Bronchial epithelial cell (primary cell): ENCODE measurements at regions not wholly inside any gene's neighbourhood (a gene's known extent, or its start where the extent isn't known, plus 50 kb on each side); places are given as distances from the start of the nearest gene placed in this dataset.
"Not testable (repeated sequence)": the region's sequence is repeated elsewhere in the genome, so short reads cannot be mapped to it uniquely, and the experiment has no call there.

Experiments
- DNase-seq: peaks from one replicate; pipeline ENCODE4 v3.0.0-alpha.2; 2010; ENCODE audit warnings: low read depth
- FAIRE-seq: peaks from 2 replicates; lab custom pipeline; 2011; peaks lifted over from hg19 to GRCh38; lab: Jason Lieb, UNC
- H3K27me3 ChIP-seq: 2 replicates; pipeline ENCODE4 v1.5.1; 2011; ENCODE audit warnings: low read length; ENCODE audit not compliant: control insufficient read depth, insufficient read depth
- H3K36me3 ChIP-seq: 2 replicates; pipeline ENCODE4 v1.5.1; 2011; ENCODE audit warnings: low read length; ENCODE audit not compliant: control insufficient read depth, insufficient read depth
- H3K4me3 ChIP-seq: 2 replicates; pipeline ENCODE4 v1.5.1; 2011; ENCODE audit warnings: mild to moderate bottlenecking, low read depth, low read length, control low read depth
- TF ChIP-seq, protein P1 (sequence below): IDR thresholded peaks from 2 replicates; pipeline ENCODE4 v1.5.1; 2011; ENCODE audit warnings: mild to moderate bottlenecking, moderate library complexity, low read length, control low read depth, inconsistent platforms; ENCODE audit not compliant: insufficient read depth, severe bottlenecking

GRCh38 chr6:103356531-103356930 lies 1503.2 kb downstream of the HACE1 start:
- no peak for DNase-seq
- Histone ChIP-seq H3K36me3 (no peaks in the 10 kb centered on the region), H3K27me3 (no peaks in the 10 kb centered on the region), H3K4me3 (no peak overlapping the region)
- FAIRE-seq: no peak
- TF ChIP-seq, protein P1, sequence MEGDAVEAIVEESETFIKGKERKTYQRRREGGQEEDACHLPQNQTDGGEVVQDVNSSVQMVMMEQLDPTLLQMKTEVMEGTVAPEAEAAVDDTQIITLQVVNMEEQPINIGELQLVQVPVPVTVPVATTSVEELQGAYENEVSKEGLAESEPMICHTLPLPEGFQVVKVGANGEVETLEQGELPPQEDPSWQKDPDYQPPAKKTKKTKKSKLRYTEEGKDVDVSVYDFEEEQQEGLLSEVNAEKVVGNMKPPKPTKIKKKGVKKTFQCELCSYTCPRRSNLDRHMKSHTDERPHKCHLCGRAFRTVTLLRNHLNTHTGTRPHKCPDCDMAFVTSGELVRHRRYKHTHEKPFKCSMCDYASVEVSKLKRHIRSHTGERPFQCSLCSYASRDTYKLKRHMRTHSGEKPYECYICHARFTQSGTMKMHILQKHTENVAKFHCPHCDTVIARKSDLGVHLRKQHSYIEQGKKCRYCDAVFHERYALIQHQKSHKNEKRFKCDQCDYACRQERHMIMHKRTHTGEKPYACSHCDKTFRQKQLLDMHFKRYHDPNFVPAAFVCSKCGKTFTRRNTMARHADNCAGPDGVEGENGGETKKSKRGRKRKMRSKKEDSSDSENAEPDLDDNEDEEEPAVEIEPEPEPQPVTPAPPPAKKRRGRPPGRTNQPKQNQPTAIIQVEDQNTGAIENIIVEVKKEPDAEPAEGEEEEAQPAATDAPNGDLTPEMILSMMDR: no peak

- H3K27me3 ChIP-seq: no peaks in the 10 kb centered on the region
- no peaks in the 10 kb centered on the region for H3K36me3 ChIP-seq
- H3K4me3 ChIP-seq: no peak overlapping the region
- DNase-seq: no peak
- FAIRE-seq: no peak
- TF ChIP-seq, protein P1: no peak
Observed at GRCh38 chr6:103344554-103345163, 1515.1 kb downstream of the HACE1 start.

DNA sequence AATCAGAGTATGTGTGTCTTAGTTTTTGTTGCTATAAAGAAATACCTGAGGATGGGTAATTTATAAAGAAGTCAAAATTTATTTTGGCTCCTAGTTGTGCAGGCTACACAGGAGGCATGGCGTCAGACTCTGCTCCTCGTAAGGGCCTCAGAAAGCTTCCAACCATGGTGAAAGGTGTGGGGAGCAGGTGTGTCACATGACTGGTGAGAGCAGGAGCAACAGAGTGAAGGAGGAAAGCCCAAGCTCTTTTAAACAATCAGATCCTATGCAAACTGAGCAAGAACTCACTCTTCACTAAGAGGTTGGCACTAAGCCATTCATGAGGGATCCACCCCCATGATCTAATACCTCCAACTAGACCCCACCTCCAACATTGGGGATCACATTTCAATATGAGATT lies 1524.3 kb downstream of the HACE1 start:
- Histone ChIP-seq H3K4me3 (no peak overlapping the region), H3K27me3 (no peaks in the 10 kb centered on the region), H3K36me3 (no peaks in the 10 kb centered on the region)
- DNase-seq (no peak), FAIRE-seq (no peak)
- TF ChIP-seq, protein P1: no peak

- H3K4me3 ChIP-seq: no peak overlapping the region
- FAIRE-seq: no peak
- TF ChIP-seq, protein P1: no peak
- no peaks in the 10 kb centered on the region for H3K36me3 ChIP-seq
- H3K27me3 ChIP-seq: no peaks in the 10 kb centered on the region
- DNase-seq: no peak
Observed at GRCh38 chr6:103326760-103327757, 1532.7 kb downstream of the HACE1 start.

GRCh38 chr6:103313432-103313831 lies 1546.3 kb downstream of the HACE1 start:
- FAIRE-seq (no peak), DNase-seq (no peak)
- TF ChIP-seq, protein P1: no peak
- H3K27me3 ChIP-seq: no peaks in the 10 kb centered on the region
- no peak overlapping the region for H3K4me3 ChIP-seq
- H3K36me3 ChIP-seq: no peaks in the 10 kb centered on the region

GRCh38 chr6:103294376-103294775 lies 1565.3 kb downstream of the HACE1 start:
- DNase-seq, H3K4me3 ChIP-seq, H3K36me3 ChIP-seq, FAIRE-seq, H3K27me3 ChIP-seq: not testable (repeated sequence)
